GM21390 (cell line): ENCODE measurements at regions not wholly inside any gene's neighbourhood (a gene's known extent, or its start where the extent isn't known, plus 50 kb on each side); places are given as distances from the start of the nearest gene placed in this dataset.
"Not testable (repeated sequence)": the region's sequence is repeated elsewhere in the genome, so short reads cannot be mapped to it uniquely, and the experiment has no call there.

Source experiments
- ATAC-seq: cut with Tn5 transposase; IDR thresholded peaks from one replicate; pipeline ENCODE4 v1.9.1; 2021; ENCODE audit not compliant: unreplicated experiment

- ATAC-seq: no peak
Measured at GRCh38 chr9:21688108-21689102, 114.0 kb upstream of the MTAP start.

- ATAC-seq: no peak
Measured at GRCh38 chr9:21689854-21690253, 112.6 kb upstream of the MTAP start.

GRCh38 chr9:21690561-21690960 is 111.9 kb upstream of the MTAP start:
- ATAC-seq: no peak

- ATAC-seq: no peak
Measured at GRCh38 chr9:21692390-21692789, 110.0 kb upstream of the MTAP start.

GRCh38 chr9:21694424-21694823 is 108.0 kb upstream of the MTAP start:
- ATAC-seq: no peak

- no peak for ATAC-seq
Measured at GRCh38 chr9:21695443-21695842, 107.0 kb upstream of the MTAP start.

GRCh38 chr9:21695874-21696341 is 106.5 kb upstream of the MTAP start:
- ATAC-seq: no peak

GRCh38 chr9:21696411-21696871 is 106.0 kb upstream of the MTAP start:
- no peak for ATAC-seq

GRCh38 chr9:21708260-21708711 is 94.2 kb upstream of the MTAP start:
- ATAC-seq: no peak

- no peak for ATAC-seq
Measured at GRCh38 chr9:21708856-21709255, 93.6 kb upstream of the MTAP start.

GRCh38 chr9:21709464-21710058 is 92.9 kb upstream of the MTAP start:
- peak; percentile 81 for ATAC-seq

GRCh38 chr9:21710548-21711191 is 91.8 kb upstream of the MTAP start:
- no peak for ATAC-seq

GRCh38 chr9:21711504-21711903 is 90.9 kb upstream of the MTAP start:
- no peak for ATAC-seq

- no peak for ATAC-seq
Measured at GRCh38 chr9:21715408-21715807, 87.0 kb upstream of the MTAP start.

GRCh38 chr9:21720758-21721157 is 81.7 kb upstream of the MTAP start:
- no peak for ATAC-seq

- ATAC-seq: not testable (repeated sequence)
Measured at GRCh38 chr9:21727411-21727810, 75.0 kb upstream of the MTAP start.

GRCh38 chr9:21728781-21729180 is 73.7 kb upstream of the MTAP start:
- ATAC-seq: no peak

GRCh38 chr9:21729648-21730047 is 72.8 kb upstream of the MTAP start:
- ATAC-seq: no peak

GRCh38 chr9:21730899-21731298 is 71.5 kb upstream of the MTAP start:
- no peak for ATAC-seq

GRCh38 chr9:21741151-21741550 is 61.3 kb upstream of the MTAP start:
- ATAC-seq: no peak

- ATAC-seq: no peak
Measured at GRCh38 chr9:21744320-21744719, 58.1 kb upstream of the MTAP start.
